Globus pallidus (tissue), 1 donor: ENCODE measurements at regions not wholly inside any gene's neighbourhood (a gene's known extent, or its start where the extent isn't known, plus 50 kb on each side); places are given as distances from the start of the nearest gene placed in this dataset.
A peak's percentile ranks its signal among the peaks of the same experiment; 100 is the strongest.
"Not testable (repeated sequence)": the region's sequence is repeated elsewhere in the genome, so short reads cannot be mapped to it uniquely, and the experiment has no call there.

Source experiments
- DNase-seq: peaks from one replicate; pipeline ENCODE4 v3.0.0-alpha.2; 2015; ENCODE audit warnings: low spot score

DNA sequence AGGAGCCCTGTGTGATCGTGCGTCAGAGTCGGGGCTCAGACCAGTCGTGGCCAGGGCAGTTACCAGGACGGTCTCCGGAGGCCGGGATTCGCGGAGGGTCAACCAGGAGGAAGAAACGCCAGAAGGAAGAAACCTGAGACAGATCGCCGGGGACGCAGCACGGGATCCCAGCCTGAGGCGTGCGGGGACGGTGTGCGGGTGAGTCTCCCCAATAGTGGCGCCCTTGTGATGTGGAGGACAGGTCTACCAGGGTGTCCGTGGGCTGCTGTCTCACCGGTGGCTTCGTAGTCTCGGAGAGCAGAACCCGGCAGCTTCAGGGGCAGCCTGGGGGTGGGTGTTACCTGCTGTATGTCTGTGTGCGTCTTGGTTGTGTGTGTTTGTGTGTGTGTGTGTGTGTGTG is 1399.1 kb upstream of the PCDH10 start:
- peak; percentile 3 for DNase-seq

GRCh38 chr4:131750469-131750868 is 1398.6 kb upstream of the PCDH10 start:
- DNase-seq = not testable (repeated sequence)

GRCh38 chr4:131762234-131762633 is 1386.9 kb upstream of the PCDH10 start:
- not testable (repeated sequence) for DNase-seq

- DNase-seq = no peak
Measured at GRCh38 chr4:131764730-131765129, 1384.4 kb upstream of the PCDH10 start.

- not testable (repeated sequence) for DNase-seq
Measured at GRCh38 chr4:131774382-131774781, 1374.7 kb upstream of the PCDH10 start.

- not testable (repeated sequence) for DNase-seq
Measured at GRCh38 chr4:131810565-131810964, 1338.5 kb upstream of the PCDH10 start.
